Mesothelial cell of epicardium (in vitro differentiated cells): ENCODE measurements at regions not wholly inside any gene's neighbourhood (a gene's known extent, or its start where the extent isn't known, plus 50 kb on each side); places are given as distances from the start of the nearest gene placed in this dataset.

Experiments
- DNase-seq, 2 experiments: peaks; one replicate each; pipeline ENCODE4 v3.0.0; 2021; ENCODE audit warnings: low spot score in 2 of 2; ENCODE audit not compliant: unreplicated experiment in 2 of 2
- H3K27ac Mint-ChIP-seq: 2 replicates; pipeline ENCODE4 v1.8.0; 2021; ENCODE audit warnings: mixed read lengths
- H3K27me3 Mint-ChIP-seq: 2 replicates; pipeline ENCODE4 v1.8.0; 2021; ENCODE audit warnings: low read depth, mixed read lengths
- H3K36me3 Mint-ChIP-seq: 2 replicates; pipeline ENCODE4 v1.8.0; 2021; ENCODE audit warnings: mixed read lengths
- H3K4me1 Mint-ChIP-seq: 2 replicates; pipeline ENCODE4 v1.8.0; 2021; ENCODE audit warnings: mixed read lengths
- H3K4me3 Mint-ChIP-seq: 2 replicates; pipeline ENCODE4 v1.8.0; 2021; ENCODE audit warnings: mild to moderate bottlenecking, moderate library complexity, mixed read lengths
- H3K9me3 Mint-ChIP-seq: 2 replicates; pipeline ENCODE4 v1.8.0; 2021; ENCODE audit warnings: mixed read lengths
- TF ChIP-seq, protein P1 (sequence below): fragments of 200-600 bp; sonication (generic); IDR thresholded peaks from one replicate; pipeline ENCODE4 v1.5.0; 2021; ENCODE audit warnings: antibody characterized with exemption; ENCODE audit not compliant: unreplicated experiment

DNA sequence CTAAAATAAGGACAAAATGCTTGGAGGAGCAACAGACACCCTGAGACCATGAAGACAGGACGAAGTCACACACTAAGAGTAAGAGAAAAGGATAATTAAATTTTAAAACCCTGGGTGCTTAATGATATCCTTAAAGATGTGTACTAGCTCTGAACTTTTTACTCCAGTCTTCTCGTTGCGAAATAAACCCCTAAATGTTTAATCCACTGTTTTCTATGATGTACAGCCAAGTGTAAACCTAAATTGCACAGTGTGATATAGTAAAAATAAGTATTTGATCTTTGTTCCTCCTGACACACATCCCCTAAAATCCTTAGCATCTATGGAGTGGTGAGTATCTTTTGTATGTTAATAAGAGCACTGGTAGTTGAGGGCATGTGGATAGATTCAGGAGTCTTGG lies 157.5 kb upstream of the PKDCC start:
- Mint-ChIP-seq H3K4me3 (no peak overlapping the region), H3K9me3 (peaks cover 6% of the 10 kb centered on the region), H3K27me3 (no peaks in the 10 kb centered on the region), H3K36me3 (no peaks in the 10 kb centered on the region), H3K27ac (no peak overlapping the region), H3K4me1 (peaks cover 18% of the 10 kb centered on the region)
- TF ChIP-seq, protein P1, sequence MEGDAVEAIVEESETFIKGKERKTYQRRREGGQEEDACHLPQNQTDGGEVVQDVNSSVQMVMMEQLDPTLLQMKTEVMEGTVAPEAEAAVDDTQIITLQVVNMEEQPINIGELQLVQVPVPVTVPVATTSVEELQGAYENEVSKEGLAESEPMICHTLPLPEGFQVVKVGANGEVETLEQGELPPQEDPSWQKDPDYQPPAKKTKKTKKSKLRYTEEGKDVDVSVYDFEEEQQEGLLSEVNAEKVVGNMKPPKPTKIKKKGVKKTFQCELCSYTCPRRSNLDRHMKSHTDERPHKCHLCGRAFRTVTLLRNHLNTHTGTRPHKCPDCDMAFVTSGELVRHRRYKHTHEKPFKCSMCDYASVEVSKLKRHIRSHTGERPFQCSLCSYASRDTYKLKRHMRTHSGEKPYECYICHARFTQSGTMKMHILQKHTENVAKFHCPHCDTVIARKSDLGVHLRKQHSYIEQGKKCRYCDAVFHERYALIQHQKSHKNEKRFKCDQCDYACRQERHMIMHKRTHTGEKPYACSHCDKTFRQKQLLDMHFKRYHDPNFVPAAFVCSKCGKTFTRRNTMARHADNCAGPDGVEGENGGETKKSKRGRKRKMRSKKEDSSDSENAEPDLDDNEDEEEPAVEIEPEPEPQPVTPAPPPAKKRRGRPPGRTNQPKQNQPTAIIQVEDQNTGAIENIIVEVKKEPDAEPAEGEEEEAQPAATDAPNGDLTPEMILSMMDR, result no peak
- no peak for DNase-seq

DNA sequence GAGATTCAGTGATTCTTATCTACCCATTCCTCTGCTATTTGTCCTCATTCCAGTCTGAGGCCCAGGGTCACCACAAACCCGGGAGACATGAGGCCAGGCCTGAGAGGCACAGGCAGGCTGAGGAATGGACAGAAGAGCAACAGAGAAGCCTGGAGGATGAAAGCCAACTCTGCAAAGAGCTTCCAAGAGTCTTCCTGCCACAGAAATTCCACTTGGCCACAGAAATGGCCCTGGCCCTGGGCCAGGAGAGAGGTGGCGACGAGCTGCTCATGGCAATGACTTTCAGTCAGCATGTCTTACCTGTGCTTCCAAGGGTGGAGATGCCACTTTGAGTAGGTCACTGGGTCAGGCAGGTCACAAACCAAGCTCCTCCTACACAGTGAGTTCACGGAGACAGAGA lies 155.3 kb upstream of the PKDCC start:
- Mint-ChIP-seq H3K36me3 (no peaks in the 10 kb centered on the region), H3K4me3 (no peak overlapping the region), H3K27me3 (no peaks in the 10 kb centered on the region), H3K4me1 (peaks cover 15% of the 10 kb centered on the region), H3K9me3 (peaks cover 6% of the 10 kb centered on the region), H3K27ac (no peak overlapping the region)
- TF ChIP-seq, protein P1, result no peak
- DNase-seq, result no peak

DNA sequence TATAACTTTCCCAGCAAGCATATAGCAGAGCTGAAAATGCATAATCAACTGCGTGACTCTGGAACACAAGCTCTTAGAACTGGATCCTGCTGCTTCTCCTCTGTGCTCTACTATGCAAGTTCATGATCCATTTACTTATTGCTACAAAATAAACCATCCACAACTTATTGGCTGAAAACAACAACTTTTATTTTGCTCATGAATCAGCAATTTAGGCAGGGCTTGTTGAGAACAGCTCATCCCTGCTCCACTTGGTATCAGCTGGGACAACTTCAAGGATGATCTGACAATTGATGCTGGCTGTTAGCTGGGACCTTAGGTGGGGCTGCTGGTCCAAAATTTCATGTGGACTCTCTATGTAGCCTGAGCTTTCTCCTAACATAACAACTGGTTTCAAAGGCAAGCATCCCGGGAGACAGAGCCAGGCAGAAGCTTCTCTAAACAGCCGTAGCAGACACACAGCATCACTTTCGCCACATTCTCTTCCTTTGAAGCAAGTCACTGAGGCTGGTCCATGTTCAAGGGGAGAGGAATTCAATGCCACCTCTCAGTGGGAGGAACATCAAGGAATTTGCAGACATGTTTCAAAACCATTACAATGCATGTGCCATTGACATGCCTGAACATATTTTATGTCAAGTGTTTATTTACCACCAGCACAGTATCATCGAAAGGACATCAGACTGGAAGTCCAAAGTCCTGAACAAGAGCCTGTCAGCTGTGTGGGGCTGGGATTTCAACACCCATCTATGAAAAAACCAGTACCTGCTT lies 153.1 kb upstream of the PKDCC start:
- Mint-ChIP-seq H3K4me1 (peaks cover 26% of the 10 kb centered on the region), H3K27me3 (no peaks in the 10 kb centered on the region), H3K9me3 (no peaks in the 10 kb centered on the region), H3K4me3 (no peak overlapping the region), H3K36me3 (no peaks in the 10 kb centered on the region), H3K27ac (no peak overlapping the region)
- TF ChIP-seq, protein P1, result no peak
- DNase-seq, result no peak

DNA sequence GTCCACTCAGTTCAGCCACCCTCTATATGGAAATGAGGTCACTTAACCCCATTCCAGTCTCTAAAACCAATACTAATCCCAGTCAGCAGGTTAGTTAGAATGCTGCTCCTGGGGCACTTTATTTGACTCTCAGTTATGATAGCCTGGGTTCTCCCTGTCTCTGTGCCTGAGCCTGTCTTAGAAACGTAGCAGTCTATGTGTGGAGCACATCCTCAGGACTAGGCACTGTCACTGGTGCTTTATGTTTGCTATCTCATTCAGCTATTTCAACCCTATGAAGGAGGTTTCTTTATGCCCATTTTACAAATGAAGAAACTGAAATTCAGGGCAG lies 152.5 kb upstream of the PKDCC start:
- no peak overlapping the region for H3K27ac Mint-ChIP-seq
- TF ChIP-seq, protein P1, result no peak
- H3K36me3 Mint-ChIP-seq, result no peaks in the 10 kb centered on the region
- H3K27me3 Mint-ChIP-seq, result no peaks in the 10 kb centered on the region
- peaks cover 32% of the 10 kb centered on the region for H3K4me1 Mint-ChIP-seq
- no peak for DNase-seq
- no peak overlapping the region for H3K4me3 Mint-ChIP-seq
- H3K9me3 Mint-ChIP-seq, result no peaks in the 10 kb centered on the region

DNA sequence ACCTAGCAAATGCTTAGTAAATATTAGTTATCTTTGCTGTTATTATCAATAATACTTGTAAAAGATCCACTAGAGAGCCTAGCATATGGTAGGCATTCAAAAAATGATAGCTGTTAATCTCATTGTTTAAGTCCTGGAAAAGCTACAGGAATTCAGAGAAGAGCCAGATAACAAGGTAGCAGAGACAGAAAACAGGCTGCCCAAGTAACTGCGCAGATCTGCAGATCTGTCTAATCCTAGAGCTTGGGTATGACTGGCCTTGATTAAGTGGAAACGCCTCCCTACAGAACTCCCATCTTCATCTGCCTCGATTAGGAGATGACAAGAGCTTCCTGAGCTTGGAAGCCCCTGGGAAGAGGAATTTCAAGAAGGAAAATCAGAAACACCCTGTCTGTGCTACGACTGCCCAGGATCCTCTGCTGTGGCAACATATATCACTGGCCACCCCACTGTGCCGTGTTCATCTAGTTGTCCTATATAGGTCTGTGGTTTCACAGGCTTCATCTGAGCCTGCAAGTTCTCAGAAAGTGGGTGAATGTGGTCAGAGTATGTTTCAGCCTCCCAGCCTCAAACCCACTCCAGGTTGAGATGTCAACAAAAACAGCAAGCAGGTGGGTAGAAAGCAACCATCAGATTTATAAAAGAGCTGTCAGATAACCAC lies 151.5 kb upstream of the PKDCC start:
- no peak overlapping the region for H3K4me3 Mint-ChIP-seq
- H3K4me1 Mint-ChIP-seq, result peaks cover 34% of the 10 kb centered on the region
- DNase-seq, result no peak
- no peaks in the 10 kb centered on the region for H3K36me3 Mint-ChIP-seq
- TF ChIP-seq, protein P1, result no peak
- H3K9me3 Mint-ChIP-seq, result no peaks in the 10 kb centered on the region
- H3K27me3 Mint-ChIP-seq, result no peaks in the 10 kb centered on the region
- H3K27ac Mint-ChIP-seq, result peak overlapping the region; percentile 76
